GM12892 (cell line): ENCODE measurements at regions not wholly inside any gene's neighbourhood (a gene's known extent, or its start where the extent isn't known, plus 50 kb on each side); places are given as distances from the start of the nearest gene placed in this dataset.

Source experiments
- POLR2A ChIP-seq: IDR thresholded peaks from 2 replicates; pipeline ENCODE4 v1.6.1; 2011; ENCODE audit warnings: low read depth, low read length, control low read depth
- TAF1 ChIP-seq: IDR thresholded peaks from 2 replicates; pipeline ENCODE4 v1.6.1; 2011; ENCODE audit warnings: low read depth, mild to moderate bottlenecking, control low read depth, low read length, borderline replicate concordance

- TF ChIP-seq POLR2A: no peak
- no peak for TF ChIP-seq TAF1
Observed at GRCh38 chr6:132236744-132237143, 164.5 kb downstream of the MOXD1 start.
